Glutamatergic neuron (in vitro differentiated cells): ENCODE measurements at regions not wholly inside any gene's neighbourhood (a gene's known extent, or its start where the extent isn't known, plus 50 kb on each side); places are given as distances from the start of the nearest gene placed in this dataset.

Experiments used
- DNase-seq: peaks from one replicate; pipeline ENCODE4 v3.0.0; 2022
- H3K27ac Mint-ChIP-seq: one replicate; pipeline ENCODE4 v1.8.0; 2020; ENCODE audit warnings: mild to moderate bottlenecking, mixed read lengths, inconsistent platforms; ENCODE audit not compliant: unreplicated experiment
- H3K27me3 Mint-ChIP-seq: one replicate; pipeline ENCODE4 v1.8.0; 2020; ENCODE audit warnings: mild to moderate bottlenecking, moderate library complexity, mixed read lengths, inconsistent platforms; ENCODE audit not compliant: unreplicated experiment
- H3K36me3 Mint-ChIP-seq: one replicate; pipeline ENCODE4 v1.8.0; 2020; ENCODE audit warnings: mild to moderate bottlenecking, mixed read lengths, inconsistent platforms; ENCODE audit not compliant: unreplicated experiment
- H3K4me1 Mint-ChIP-seq: one replicate; pipeline ENCODE4 v1.8.0; 2020; ENCODE audit warnings: mild to moderate bottlenecking, low read depth, mixed read lengths, inconsistent platforms; ENCODE audit not compliant: unreplicated experiment
- H3K4me3 Mint-ChIP-seq: one replicate; pipeline ENCODE4 v1.8.0; 2020; ENCODE audit warnings: mild to moderate bottlenecking, mixed read lengths, inconsistent platforms; ENCODE audit not compliant: unreplicated experiment
- H3K9me3 Mint-ChIP-seq: one replicate; pipeline ENCODE4 v1.8.0; 2020; ENCODE audit warnings: mild to moderate bottlenecking, moderate library complexity, mixed read lengths, inconsistent platforms; ENCODE audit not compliant: unreplicated experiment
- CTCF ChIP-seq: fragments of 200-600 bp; sonication (generic); IDR thresholded peaks from one replicate; pipeline ENCODE4 v1.5.0; 2021; ENCODE audit not compliant: partially characterized antibody, unreplicated experiment

- Mint-ChIP-seq H3K27me3 (no peaks in the 10 kb centered on the region), H3K27ac (no peak overlapping the region), H3K9me3 (no peaks in the 10 kb centered on the region), H3K4me3 (no peak overlapping the region), H3K4me1 (peaks cover 4% of the 10 kb centered on the region), H3K36me3 (no peaks in the 10 kb centered on the region)
- TF ChIP-seq CTCF: no peak
- DNase-seq: no peak
Observed at GRCh38 chr2:19574778-19575260, 216.4 kb upstream of the OSR1 start.

GRCh38 chr2:19573784-19574183 is 215.4 kb upstream of the OSR1 start:
- H3K9me3 Mint-ChIP-seq: no peaks in the 10 kb centered on the region
- H3K4me3 Mint-ChIP-seq: no peak overlapping the region
- no peaks in the 10 kb centered on the region for H3K27me3 Mint-ChIP-seq
- H3K36me3 Mint-ChIP-seq: no peaks in the 10 kb centered on the region
- peaks cover 4% of the 10 kb centered on the region for H3K4me1 Mint-ChIP-seq
- no peak overlapping the region for H3K27ac Mint-ChIP-seq
- no peak for TF ChIP-seq CTCF
- no peak for DNase-seq

- Mint-ChIP-seq H3K9me3 (no peaks in the 10 kb centered on the region), H3K4me1 (peaks cover 4% of the 10 kb centered on the region), H3K27me3 (no peaks in the 10 kb centered on the region), H3K36me3 (no peaks in the 10 kb centered on the region), H3K4me3 (no peak overlapping the region), H3K27ac (no peak overlapping the region)
- TF ChIP-seq CTCF: no peak
- DNase-seq: no peak
Observed at GRCh38 chr2:19571773-19572172, 213.3 kb upstream of the OSR1 start.

- Mint-ChIP-seq H3K4me1 (peaks cover 4% of the 10 kb centered on the region), H3K4me3 (no peak overlapping the region), H3K9me3 (no peaks in the 10 kb centered on the region), H3K36me3 (no peaks in the 10 kb centered on the region), H3K27ac (no peak overlapping the region), H3K27me3 (no peaks in the 10 kb centered on the region)
- no peak for TF ChIP-seq CTCF
- no peak for DNase-seq
Observed at GRCh38 chr2:19569300-19569791, 210.9 kb upstream of the OSR1 start.

- DNase-seq: no peak
Observed at GRCh38 chr2:19568809-19569208, 210.4 kb upstream of the OSR1 start.

More at GRCh38 chr2:19568809-19569208, 210.4 kb upstream of the OSR1 start:
- no peaks in the 10 kb centered on the region for H3K36me3 Mint-ChIP-seq
- peaks cover 4% of the 10 kb centered on the region for H3K4me1 Mint-ChIP-seq
- no peak overlapping the region for H3K27ac Mint-ChIP-seq
- TF ChIP-seq CTCF: no peak
- no peaks in the 10 kb centered on the region for H3K9me3 Mint-ChIP-seq
- no peaks in the 10 kb centered on the region for H3K27me3 Mint-ChIP-seq
- no peak overlapping the region for H3K4me3 Mint-ChIP-seq
